Upper lobe of left lung (tissue), 6 donors: ENCODE measurements at regions not wholly inside any gene's neighbourhood (a gene's known extent, or its start where the extent isn't known, plus 50 kb on each side); places are given as distances from the start of the nearest gene placed in this dataset.
A peak's percentile ranks its signal among the peaks of the same experiment; 100 is the strongest.

ENCODE experiments used
- ATAC-seq, 2 donors: fragments of 200-7000 bp; cut with Tn5 transposase; one replicate each; pipeline ENCODE4 v1.9.1; 2022; ENCODE audit warnings: mild to moderate bottlenecking in 2 of 2, moderate library complexity in 2 of 2; ENCODE audit not compliant: low FRiP score in 2 of 2
- DNase-seq, 2 donors: peaks; one replicate each; pipeline ENCODE4 v3.0.0-alpha.2; 2019 to 2020
- H3K27ac ChIP-seq, 4 donors: fragments of 200-600 bp; sonication (generic); one replicate each; pipeline ENCODE4 v1.5.1; 2016 to 2019
- H3K27me3 ChIP-seq, 4 donors: fragments of 200-600 bp; sonication (generic); one replicate each; pipeline ENCODE4 v1.5.1; 2017 to 2019
- H3K36me3 ChIP-seq, 4 donors: fragments of 200-600 bp; sonication (generic); one replicate each; pipeline ENCODE4 v1.5.1; 2016 to 2019
- H3K4me1 ChIP-seq, 4 donors: fragments of 200-600 bp; sonication (generic); one replicate each; pipeline ENCODE4 v1.5.1; 2018 to 2019
- H3K4me3 ChIP-seq, 4 donors: fragments of 200-600 bp; sonication (generic); one replicate each; pipeline ENCODE4 v1.5.1; 2017 to 2019; ENCODE audit warnings: mild to moderate bottlenecking in 2 of 4, moderate library complexity in 1 of 4
- H3K9me3 ChIP-seq, 4 donors: fragments of 200-600 bp; sonication (generic); one replicate each; pipeline ENCODE4 v1.5.1; 2018 to 2019
- CTCF ChIP-seq, 6 experiments: fragments of 450-650 bp in 4 of 6; fragments of 200-600 bp in 2 of 6; sonication (generic) in 2 of 6; IDR thresholded peaks; one replicate each; pipeline ENCODE4 v1.5.1; 2016 to 2019; ENCODE audit warnings: antibody characterized with exemption in 6 of 6
- EP300 ChIP-seq, 4 donors: sonication (generic); formaldehyde crosslinking; IDR thresholded peaks; one replicate each; pipeline ENCODE4 v1.5.1; 2017; ENCODE audit warnings: antibody characterized with exemption in 4 of 4, control low read depth in 2 of 4
- POLR2A ChIP-seq, 4 donors: fragments of 450-650 bp; IDR thresholded peaks; one replicate each; pipeline ENCODE4 v1.5.1; 2016 to 2017; ENCODE audit warnings: antibody characterized with exemption in 4 of 4, mild to moderate bottlenecking in 2 of 4
- POLR2AphosphoS5 ChIP-seq, 2 donors: sonication (generic); formaldehyde crosslinking; IDR thresholded peaks; one replicate each; pipeline ENCODE4 v1.5.1; 2017; ENCODE audit warnings: antibody characterized with exemption in 2 of 2
- WGBS, 2 donors: methylation state at CpG; one replicate each; pipeline ENCODE4 v1.1.5; 2017 to 2018; 5-methylcytosine and 5-hydroxymethylcytosine counted together
- donor health status: DM: no; HTN: no; CAD: no; lungs with moderate emphysema.
- donor health status: DM: no; HTN: yes; CAD: no; lungs with severe emphysema.

- H3K9me3 ChIP-seq, result peaks cover 0 to 10% (median 4%) of the 10 kb centered on the region in 4 donors
- ATAC-seq (no peak), DNase-seq (no peak)
- peaks cover 0 to 13% (median 0%) of the 10 kb centered on the region in 4 donors for H3K27me3 ChIP-seq
- H3K27ac ChIP-seq, result no peak overlapping the region
- WGBS, 2 donors, result 64 to 68% methylated on average over 13 to 15 of the region's 15 CpGs
- peaks cover 3 to 16% (median 7%) of the 10 kb centered on the region in 4 donors for H3K4me1 ChIP-seq
- TF ChIP-seq POLR2AphosphoS5 (IDR thresholded peaks at IDR 0.05), result no peak
- TF ChIP-seq CTCF (IDR thresholded peaks at IDR 0.05), result no peak
- TF ChIP-seq EP300 (IDR thresholded peaks at IDR 0.05), result no peak
- TF ChIP-seq POLR2A (IDR thresholded peaks at IDR 0.05), result no peak
- H3K4me3 ChIP-seq, result no peak overlapping the region
- H3K36me3 ChIP-seq, result no peaks in the 10 kb centered on the region
These were observed 99.5 kb upstream of the BHLHE23 start for GRCh38 chr20:63106108-63106764.

GRCh38 chr20:63105211-63106107, 98.7 kb upstream of the BHLHE23 start:
- TF ChIP-seq CTCF (IDR thresholded peaks at IDR 0.05), result no peak
- 78% methylated on average over 18 to 28 of the region's 32 CpGs for WGBS, 2 donors

GRCh38 chr20:63104312-63105181, 97.8 kb upstream of the BHLHE23 start:
- Histone ChIP-seq H3K4me1 (peaks cover 3 to 16% (median 7%) of the 10 kb centered on the region in 4 donors), H3K27me3 (peaks cover 0 to 15% (median 0%) of the 10 kb centered on the region in 4 donors), H3K36me3 (no peaks in the 10 kb centered on the region), H3K4me3 (no peak overlapping the region), H3K9me3 (peaks cover 0 to 10% (median 2%) of the 10 kb centered on the region in 4 donors), H3K27ac (no peak overlapping the region)
- TF ChIP-seq EP300 (IDR thresholded peaks at IDR 0.05) (no peak), POLR2A (IDR thresholded peaks at IDR 0.05) (no peak), POLR2AphosphoS5 (IDR thresholded peaks at IDR 0.05) (no peak), CTCF (IDR thresholded peaks at IDR 0.05) (no peak)
- DNase-seq, result peak in 1 of 2 donors; percentile 73
- WGBS, 2 donors, result 74 to 83% methylated on average over 13 to 16 of the region's 19 CpGs
- ATAC-seq, result no peak

More at GRCh38 chr20:63105211-63106107, 98.7 kb upstream of the BHLHE23 start:
- DNase-seq (peak in 1 of 2 donors; percentile 72), ATAC-seq (no peak)
- no peak overlapping the region for H3K4me3 ChIP-seq
- peaks cover 0 to 15% (median 0%) of the 10 kb centered on the region in 4 donors for H3K27me3 ChIP-seq
- no peaks in the 10 kb centered on the region for H3K36me3 ChIP-seq
- no peak overlapping the region for H3K27ac ChIP-seq
- peaks cover 3 to 16% (median 7%) of the 10 kb centered on the region in 4 donors for H3K4me1 ChIP-seq
- H3K9me3 ChIP-seq, result peaks cover 0 to 10% (median 2%) of the 10 kb centered on the region in 4 donors

- Histone ChIP-seq H3K4me1 (peaks cover 3 to 16% (median 7%) of the 10 kb centered on the region in 4 donors), H3K27me3 (peaks cover 0 to 15% (median 0%) of the 10 kb centered on the region in 4 donors), H3K4me3 (no peak overlapping the region), H3K9me3 (peaks cover 0 to 10% (median 2%) of the 10 kb centered on the region in 4 donors), H3K36me3 (no peaks in the 10 kb centered on the region), H3K27ac (no peak overlapping the region)
- 69 to 75% methylated on average over 18 to 20 of the region's 21 CpGs for WGBS, 2 donors
- DNase-seq (no peak), ATAC-seq (no peak)
- no peak for TF ChIP-seq CTCF (IDR thresholded peaks at IDR 0.05)
- TF ChIP-seq EP300 (IDR thresholded peaks at IDR 0.05), result no peak
- no peak for TF ChIP-seq POLR2A (IDR thresholded peaks at IDR 0.05)
- no peak for TF ChIP-seq POLR2AphosphoS5 (IDR thresholded peaks at IDR 0.05)
These were observed 96.9 kb upstream of the BHLHE23 start for GRCh38 chr20:63103402-63104311.
